H1 (cell line): ENCODE measurements at regions not wholly inside any gene's neighbourhood (a gene's known extent, or its start where the extent isn't known, plus 50 kb on each side); places are given as distances from the start of the nearest gene placed in this dataset.

Source experiments
- CTCF ChIA-PET: fragments of 300-600 bp; sonication (Branson Sonifier 250); formaldehyde crosslinking; loops from one replicate; lab custom pipeline; 2021; ENCODE audit not compliant: partially characterized antibody; lab: Charles Lee
- POLR2A ChIA-PET: fragments of 300-600 bp; sonication (Branson Sonifier 250); formaldehyde crosslinking; loops from one replicate; lab custom pipeline; 2021; ENCODE audit warnings: inconsistent platforms; ENCODE audit not compliant: partially characterized antibody; lab: Charles Lee
- DNase-seq, 2 experiments: peaks; one replicate each; pipeline versions ENCODE4 v3.0.0 to v3.0.0-alpha.2; 2010 to 2022; ENCODE audit warnings: low spot score in 2 of 2, low read depth in 1 of 2, mixed read lengths in 1 of 2
- FAIRE-seq: peaks from 2 replicates; lab custom pipeline; 2011; peaks lifted over from hg19 to GRCh38; lab: Jason Lieb, UNC
- H2AFZ ChIP-seq: 2 replicates; pipeline ENCODE4 v1.8.1; 2012; ENCODE audit warnings: low read length, inconsistent platforms
- H2AK5ac ChIP-seq: 2 replicates; pipeline ENCODE4 v1.6.1; 2013; ENCODE audit warnings: low read depth, low read length
- H2BK120ac ChIP-seq: replicated peaks from 2 replicates; pipeline ENCODE3; 2013; ENCODE audit warnings: low read depth, low read length, inconsistent platforms
- H2BK12ac ChIP-seq: 2 replicates; pipeline ENCODE4 v1.6.1; 2013; ENCODE audit warnings: low read depth, low read length
- H2BK15ac ChIP-seq: 2 replicates; pipeline ENCODE4 v1.6.1; 2013; ENCODE audit warnings: low read length
- H2BK20ac ChIP-seq: 2 replicates; pipeline ENCODE4 v1.6.1; 2013; ENCODE audit warnings: low read length
- H2BK5ac ChIP-seq: 2 replicates; pipeline ENCODE4 v1.6.1; 2013; ENCODE audit warnings: low read depth, low read length
- H3K14ac ChIP-seq: 2 replicates; pipeline ENCODE4 v1.6.1; 2013; ENCODE audit warnings: inconsistent platforms; ENCODE audit not compliant: insufficient read length
- H3K18ac ChIP-seq: 2 replicates; pipeline ENCODE4 v1.6.1; 2013; ENCODE audit warnings: low read length; ENCODE audit errors: extremely low read depth
- H3K23ac ChIP-seq: 2 replicates; pipeline ENCODE4 v1.6.1; 2013; ENCODE audit warnings: inconsistent platforms; ENCODE audit not compliant: insufficient read length
- H3K23me2 ChIP-seq: 2 replicates; pipeline ENCODE4 v1.6.1; 2013; ENCODE audit warnings: low read depth, low read length
- H3K27ac ChIP-seq: 2 replicates; pipeline ENCODE4 v1.6.1; 2011; ENCODE audit warnings: low read depth, low read length, inconsistent platforms
- H3K27me3 ChIP-seq, 4 experiments: replicated peaks in 1 of 4; 1 replicate in 1 of 4; 2 replicates in 3 of 4; pipeline versions ENCODE4 v1.6.1 to v1.8.1; 2011 to 2013; ENCODE audit warnings: low read length in 3 of 4, mild to moderate bottlenecking in 3 of 4, inconsistent platforms in 2 of 4, mixed read lengths in 2 of 4, moderate library complexity in 1 of 4; ENCODE audit not compliant: control insufficient read depth in 3 of 4, insufficient read depth in 3 of 4; ENCODE audit errors: extremely low read depth in 1 of 4
- H3K36me3 ChIP-seq, 4 experiments: 2 replicates each; pipeline versions ENCODE4 v1.6.1 to v1.8.1; 2011 to 2013; ENCODE audit warnings: mild to moderate bottlenecking in 4 of 4, low read length in 3 of 4, moderate library complexity in 2 of 4, control low read depth in 1 of 4, inconsistent platforms in 1 of 4; ENCODE audit not compliant: insufficient read depth in 4 of 4, control insufficient read depth in 2 of 4
- H3K4ac ChIP-seq: replicated peaks from 2 replicates; pipeline ENCODE3; 2013; ENCODE audit warnings: low read length, low read depth, mixed read lengths, inconsistent platforms; ENCODE audit not compliant: insufficient read length
- H3K4me1 ChIP-seq, 4 experiments: replicated peaks in 1 of 4; 1 replicate in 1 of 4; 2 replicates in 3 of 4; pipeline versions ENCODE4 v1.6.1 to v1.8.1; 2011 to 2013; ENCODE audit warnings: low read length in 3 of 4, inconsistent platforms in 2 of 4, mixed read lengths in 1 of 4; ENCODE audit not compliant: insufficient read depth in 4 of 4, control insufficient read depth in 3 of 4
- H3K4me2 ChIP-seq, 2 experiments: 2 replicates each; pipeline versions ENCODE4 v1.6.1 to v1.8.1; 2011 to 2013; ENCODE audit warnings: low read depth in 2 of 2, low read length in 2 of 2, control low read depth in 1 of 2, inconsistent platforms in 1 of 2, mild to moderate bottlenecking in 1 of 2; ENCODE audit not compliant: insufficient read depth in 1 of 2
- H3K4me3 ChIP-seq, 4 experiments: fragments of 200-600, 300-600 bp in 1 of 4; sonication (generic), shearing (Covaris generic), sonication (Bioruptor Twin) in 1 of 4; 2 replicates each; pipeline versions ENCODE4 v1.5.1 to v1.8.1; 2011 to 2016; ENCODE audit warnings: low read length in 4 of 4, low read depth in 3 of 4, control low read depth in 2 of 4, inconsistent platforms in 2 of 4, mild to moderate bottlenecking in 2 of 4, mixed read lengths in 1 of 4, moderate library complexity in 1 of 4; ENCODE audit not compliant: insufficient read depth in 2 of 4; ENCODE audit errors: extremely low read depth in 1 of 4
- H3K56ac ChIP-seq: replicated peaks from 2 replicates; pipeline ENCODE3; 2013; ENCODE audit warnings: low read depth, mild to moderate bottlenecking, mixed read lengths, low read length, inconsistent platforms; ENCODE audit not compliant: insufficient read length
- H3K79me1 ChIP-seq: 2 replicates; pipeline ENCODE4 v1.6.1; 2013; ENCODE audit warnings: low read depth, low read length, control low read depth
- H3K79me2 ChIP-seq, 2 experiments: 2 replicates each; pipeline versions ENCODE4 v1.6.1 to v1.8.1; 2012 to 2013; ENCODE audit warnings: low read length in 2 of 2, mild to moderate bottlenecking in 2 of 2, inconsistent platforms in 1 of 2; ENCODE audit not compliant: insufficient read depth in 2 of 2, control insufficient read depth in 1 of 2
- H3K9ac ChIP-seq, 4 experiments: replicated peaks in 1 of 4; 1 replicate in 1 of 4; 2 replicates in 3 of 4; pipeline versions ENCODE4 v1.6.1 to v1.8.1; 2011 to 2013; ENCODE audit warnings: low read depth in 3 of 4, low read length in 3 of 4, control low read depth in 2 of 4, mild to moderate bottlenecking in 2 of 4, moderate library complexity in 2 of 4, inconsistent platforms in 1 of 4; ENCODE audit errors: extremely low read depth in 1 of 4
- H3K9me3 ChIP-seq, 2 experiments: 2 replicates each; pipeline versions ENCODE4 v1.6.1 to v1.8.1; 2012 to 2013; ENCODE audit warnings: mild to moderate bottlenecking in 2 of 2, moderate library complexity in 2 of 2, control low read depth in 1 of 2, inconsistent platforms in 1 of 2, low read depth in 1 of 2, low read length in 1 of 2, mixed read lengths in 1 of 2; ENCODE audit not compliant: insufficient read depth in 2 of 2
- H4K20me1 ChIP-seq, 2 experiments: replicated peaks in 1 of 2; 2 replicates each; pipeline versions ENCODE3 to v1.8.1; 2011 to 2013; ENCODE audit warnings: inconsistent platforms in 2 of 2, low read length in 2 of 2, mild to moderate bottlenecking in 1 of 2; ENCODE audit not compliant: insufficient read depth in 2 of 2, control insufficient read depth in 1 of 2
- H4K5ac ChIP-seq: 2 replicates; pipeline ENCODE4 v1.6.1; 2013; ENCODE audit warnings: low read length, low read depth, mixed read lengths, inconsistent platforms; ENCODE audit not compliant: insufficient read length
- H4K8ac ChIP-seq: 2 replicates; pipeline ENCODE4 v1.8.0; 2013; ENCODE audit warnings: mild to moderate bottlenecking, moderate library complexity, low read length, inconsistent platforms; ENCODE audit not compliant: insufficient read depth; ENCODE audit errors: extremely low read depth
- H4K91ac ChIP-seq: replicated peaks from 2 replicates; pipeline ENCODE3; 2013; ENCODE audit warnings: low read length, mixed read lengths, inconsistent platforms; ENCODE audit not compliant: insufficient read length
- CHD2 ChIP-seq: IDR thresholded peaks from 2 replicates; pipeline ENCODE4 v1.6.1; 2012; ENCODE audit warnings: low read length, improper control_type of control experiment
- CTBP2 ChIP-seq: IDR thresholded peaks from 2 replicates; pipeline ENCODE4 v1.7.0; 2011; ENCODE audit warnings: borderline replicate concordance, mild to moderate bottlenecking, moderate library complexity, mixed read lengths, low read length; ENCODE audit not compliant: insufficient read depth, insufficient read length
- EZH2 ChIP-seq: fragments of 200-600 bp; sonication (generic); IDR thresholded peaks from 2 replicates; pipeline ENCODE4 v1.7.1; 2012; ENCODE audit warnings: low read depth, mild to moderate bottlenecking, moderate library complexity, low read length, inconsistent platforms; ENCODE audit not compliant: severe bottlenecking
- GABPA ChIP-seq: IDR thresholded peaks from 2 replicates; pipeline ENCODE4 v1.6.1; 2011; ENCODE audit warnings: mild to moderate bottlenecking, low read length, moderate library complexity, borderline replicate concordance; ENCODE audit not compliant: insufficient read depth
- KDM1A ChIP-seq: fragments of 200-600, 300-600 bp; sonication (generic); IDR thresholded peaks from 2 replicates; pipeline ENCODE4 v1.7.1; 2016; ENCODE audit warnings: mild to moderate bottlenecking, low read length, borderline replicate concordance
- SP4 ChIP-seq: IDR thresholded peaks from 2 replicates; pipeline ENCODE4 v1.6.1; 2012; ENCODE audit warnings: low read length, inconsistent platforms
- TBP ChIP-seq: IDR thresholded peaks from 2 replicates; pipeline ENCODE4 v1.6.1; 2011; ENCODE audit warnings: low read depth, low read length, improper control_type of control experiment
- TCF12 ChIP-seq: IDR thresholded peaks from 2 replicates; pipeline ENCODE4 v1.6.1; 2011; ENCODE audit warnings: low read depth, mild to moderate bottlenecking, low read length
- WGBS, 2 experiments: shearing (Covaris generic) in 1 of 2; methylation state at CpG; one replicate each; pipeline versions ENCODE4 v1.1.6 to v1.1.7; 2013 to 2015; ENCODE audit warnings: low lambda C conversion rate in 2 of 2, mixed read lengths in 2 of 2, inconsistent platforms in 1 of 2, low coverage in 1 of 2, missing lambda C conversion rate in 1 of 2; ENCODE audit not compliant: insufficient replicate concordance in 2 of 2, insufficient coverage in 1 of 2, insufficient read length in 1 of 2; ENCODE audit errors: extremely low coverage in 1 of 2, missing lambda C conversion rate in 1 of 2; 5-methylcytosine and 5-hydroxymethylcytosine counted together

DNA sequence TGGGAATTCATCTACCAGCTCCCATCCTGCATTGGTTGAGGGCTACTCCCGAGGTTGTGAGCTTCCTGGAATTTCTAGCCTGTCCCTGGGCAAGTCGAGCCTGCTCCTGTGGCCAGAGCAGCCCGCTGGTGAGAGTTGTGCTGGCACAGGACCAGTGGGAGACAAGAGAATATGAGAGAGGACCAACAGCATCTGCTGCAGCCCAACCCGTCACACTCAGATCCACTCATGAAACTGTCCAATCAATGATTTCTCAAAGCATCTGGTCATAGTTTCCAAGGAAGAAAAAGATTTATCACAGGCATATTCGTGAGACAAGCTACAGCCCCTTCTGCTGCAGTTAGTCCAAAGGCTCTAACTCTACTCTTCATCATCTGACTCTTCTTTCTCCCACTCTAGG, 64.4 kb upstream of the RAI14 start:
- Histone ChIP-seq H2BK12ac (no peak overlapping the region), H3K23ac (no peak overlapping the region), H3K79me2 (no peaks in the 10 kb centered on the region), H3K27ac (no peak overlapping the region), H3K4me3 (no peak overlapping the region), H4K5ac (no peak overlapping the region), H4K8ac (no peak overlapping the region), H3K56ac (no peak overlapping the region), H3K9ac (no peak overlapping the region), H3K4me2 (no peak overlapping the region), H4K91ac (no peak overlapping the region), H3K79me1 (no peaks in the 10 kb centered on the region), H3K4me1 (no peaks in the 10 kb centered on the region; a peak in 2 of 7 replicates), H2AFZ (no peak overlapping the region), H3K36me3 (no peaks in the 10 kb centered on the region), H2BK120ac (no peak overlapping the region), H3K18ac (no peak overlapping the region), H3K9me3 (no peaks in the 10 kb centered on the region), H3K14ac (no peak overlapping the region)
- DNase-seq, result no peak
- FAIRE-seq, result no peak
- ChIA-PET CTCF (interaction anchor here (0.6 to 2.5 kb wide), 6 partner anchors 9 to 307 kb away, joined by 3 to 8 read pairs (median 3); no protein-coding TSS in a partner anchor), POLR2A (interaction anchor here (0.6 kb wide), 1 partner anchor 1127 kb away, joined by 3 read pairs; no protein-coding TSS in a partner anchor)
- no peak for TF ChIP-seq EZH2
- TF ChIP-seq SP4, result no peak
- no peak for TF ChIP-seq CHD2
- TF ChIP-seq TCF12, result no peak
- TF ChIP-seq KDM1A, result no peak
- no peak for TF ChIP-seq GABPA
- no peak for TF ChIP-seq TBP
- no peak for TF ChIP-seq CTBP2
- TF ChIP-seq, all 59 proteins: peak for 0
- no peak overlapping the region for H2BK15ac ChIP-seq
- H2AK5ac ChIP-seq, result no peak overlapping the region
- no peak overlapping the region for H2BK5ac ChIP-seq
- H2BK20ac ChIP-seq, result no peak overlapping the region
- H3K4ac ChIP-seq, result no peak overlapping the region
- no peaks in the 10 kb centered on the region for H3K23me2 ChIP-seq
- no peaks in the 10 kb centered on the region for H3K27me3 ChIP-seq
- 87% methylated on average over 5 of the region's 5 CpGs; no CpG with 5 or more reads in 1 of the 2 experiments for WGBS, 2 experiments
- no peaks in the 10 kb centered on the region for H4K20me1 ChIP-seq
